Left lung (tissue), 4 donors: ENCODE measurements at regions not wholly inside any gene's neighbourhood (a gene's known extent, or its start where the extent isn't known, plus 50 kb on each side); places are given as distances from the start of the nearest gene placed in this dataset.

Experiments
- ATAC-seq: fragments of 200-7000 bp; cut with Tn5 transposase; one replicate; pipeline ENCODE4 v1.9.1; 2020; ENCODE audit warnings: moderate library complexity
- DNase-seq, 4 donors: peaks; one replicate each; pipeline ENCODE4 v3.0.0-alpha.2; 2013 to 2020
- H3K27ac ChIP-seq, 2 donors: fragments of 200-600 bp; sonication (generic) in 1 of 2; one replicate each; pipeline versions ENCODE4 v1.5.0 to v1.8.0; 2020 to 2021
- H3K27me3 ChIP-seq, 2 donors: fragments of 200-600 bp; sonication (generic) in 1 of 2; one replicate each; pipeline versions ENCODE4 v1.5.0 to v1.8.0; 2020 to 2021
- H3K36me3 ChIP-seq, 2 donors: fragments of 200-600 bp; sonication (generic) in 1 of 2; one replicate each; pipeline versions ENCODE4 v1.5.0 to v1.8.0; 2020 to 2021
- H3K4me1 ChIP-seq, 2 donors: fragments of 200-600 bp; one replicate each; pipeline ENCODE4 v1.8.0; 2021
- H3K4me3 ChIP-seq, 2 donors: fragments of 200-600 bp; sonication (generic) in 1 of 2; one replicate each; pipeline versions ENCODE4 v1.5.0 to v1.8.0; 2020 to 2021; ENCODE audit warnings: mild to moderate bottlenecking in 1 of 2
- H3K9me3 ChIP-seq, 2 donors: fragments of 200-600 bp; sonication (generic) in 1 of 2; one replicate each; pipeline versions ENCODE4 v1.5.0 to v1.8.0; 2020 to 2021
- CTCF ChIP-seq, 2 donors: fragments of 200-600 bp; sonication (generic) in 1 of 2; IDR thresholded peaks; one replicate each; pipeline versions ENCODE4 v1.5.0 to v1.8.0; 2021; ENCODE audit warnings: antibody characterized with exemption in 2 of 2
- intact Hi-C, 2 donors: fragments of 100-400 bp; cut with DNase I; formaldehyde crosslinking; loops; one replicate each; pipeline versions ENCODE4 v1.11.2 to v1.14.2; 2022
- donor health status: DM: no; HTN: yes; CAD: no.
- donor health status: DM: no; HTN: no; CAD: no.

- Histone ChIP-seq H3K36me3 (no peaks in the 10 kb centered on the region), H3K4me3 (peak overlapping the region; percentile 35 to 40), H3K9me3 (no peaks in the 10 kb centered on the region), H3K4me1 (peaks cover 16 to 24% of the 10 kb centered on the region in 2 donors), H3K27me3 (peaks cover 6 to 36% of the 10 kb centered on the region in 2 donors), H3K27ac (peak overlapping the region in 1 of 2 donors; percentile 13)
- DNase-seq (peak; percentile 49 to 85 (median 78)), ATAC-seq (peak; percentile 82)
- intact Hi-C loops: no loop called here
- no peak for TF ChIP-seq CTCF (IDR thresholded peaks at IDR 0.05)
Measured at GRCh38 chr9:129436751-129437625, 183.9 kb downstream of the C9orf50 start.

GRCh38 chr9:129435988-129436717 lies 184.7 kb downstream of the C9orf50 start:
- Histone ChIP-seq H3K36me3 (no peaks in the 10 kb centered on the region), H3K27ac (no peak overlapping the region), H3K4me3 (no peak overlapping the region), H3K27me3 (peaks cover 6 to 36% of the 10 kb centered on the region in 2 donors), H3K9me3 (no peaks in the 10 kb centered on the region), H3K4me1 (peaks cover 16 to 24% of the 10 kb centered on the region in 2 donors)
- intact Hi-C loops: no loop called here
- DNase-seq (peak in 1 of 4 donors; percentile 62), ATAC-seq (no peak)
- no peak for TF ChIP-seq CTCF (IDR thresholded peaks at IDR 0.05)

GRCh38 chr9:129435291-129435690 lies 185.6 kb downstream of the C9orf50 start:
- DNase-seq: no peak
- ATAC-seq: no peak
- H3K4me3 ChIP-seq: no peak overlapping the region
- no peak overlapping the region for H3K27ac ChIP-seq
- H3K9me3 ChIP-seq: no peaks in the 10 kb centered on the region
- no peaks in the 10 kb centered on the region for H3K36me3 ChIP-seq
- peaks cover 6 to 36% of the 10 kb centered on the region in 2 donors for H3K27me3 ChIP-seq
- H3K4me1 ChIP-seq: peaks cover 16 to 24% of the 10 kb centered on the region in 2 donors
- TF ChIP-seq CTCF (IDR thresholded peaks at IDR 0.05): no peak
- intact Hi-C loops: no loop called here

GRCh38 chr9:129434187-129434586 lies 186.7 kb downstream of the C9orf50 start:
- no peaks in the 10 kb centered on the region for H3K9me3 ChIP-seq
- peaks cover 16 to 24% of the 10 kb centered on the region in 2 donors for H3K4me1 ChIP-seq
- no peaks in the 10 kb centered on the region for H3K36me3 ChIP-seq
- no peak overlapping the region for H3K27ac ChIP-seq
- peaks cover 6 to 32% of the 10 kb centered on the region in 2 donors for H3K27me3 ChIP-seq
- no peak overlapping the region for H3K4me3 ChIP-seq
- intact Hi-C loops: no loop called here
- DNase-seq (no peak), ATAC-seq (no peak)
- no peak for TF ChIP-seq CTCF (IDR thresholded peaks at IDR 0.05)
